ENCODE measurements at regions not wholly inside any gene's neighbourhood (a gene's known extent, or its start where the extent isn't known, plus 50 kb on each side); places are given as distances from the start of the nearest gene placed in this dataset.

DNA sequence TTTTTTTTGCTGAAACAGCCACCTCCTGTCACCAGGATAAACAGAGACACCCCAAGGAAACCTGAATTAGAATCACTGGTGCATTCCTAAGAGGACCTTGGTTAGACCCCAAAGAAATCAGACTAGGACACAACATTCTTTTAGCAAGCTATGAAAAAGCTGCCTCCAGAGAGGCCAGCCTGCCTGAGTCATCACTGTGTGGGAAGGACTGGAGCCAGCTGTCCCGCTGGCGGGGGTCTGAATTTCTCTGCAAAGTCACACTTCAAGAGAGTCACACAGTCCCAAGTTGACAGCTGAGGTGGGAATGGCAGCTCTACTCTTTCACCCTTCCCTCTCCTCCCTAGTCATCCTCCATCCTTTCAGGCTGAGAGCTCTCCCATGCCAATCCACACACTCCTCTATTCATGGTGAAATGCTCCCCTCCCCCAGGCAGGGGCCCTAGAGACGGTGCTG, 405.0 kb upstream of the POU3F1 start:
- H3K4me3 ChIP-seq (ENCODE audit: low read length), result no peak overlapping the region
- no peaks in the 10 kb centered on the region for H3K9me3 ChIP-seq (ENCODE audit: low read depth, low read length)
- H3K27me3 ChIP-seq (ENCODE audit: insufficient read depth, low read length), result peaks cover 2% of the 10 kb centered on the region
- no peaks in the 10 kb centered on the region for H3K4me1 ChIP-seq (ENCODE audit: insufficient read depth, low read length)

DNA sequence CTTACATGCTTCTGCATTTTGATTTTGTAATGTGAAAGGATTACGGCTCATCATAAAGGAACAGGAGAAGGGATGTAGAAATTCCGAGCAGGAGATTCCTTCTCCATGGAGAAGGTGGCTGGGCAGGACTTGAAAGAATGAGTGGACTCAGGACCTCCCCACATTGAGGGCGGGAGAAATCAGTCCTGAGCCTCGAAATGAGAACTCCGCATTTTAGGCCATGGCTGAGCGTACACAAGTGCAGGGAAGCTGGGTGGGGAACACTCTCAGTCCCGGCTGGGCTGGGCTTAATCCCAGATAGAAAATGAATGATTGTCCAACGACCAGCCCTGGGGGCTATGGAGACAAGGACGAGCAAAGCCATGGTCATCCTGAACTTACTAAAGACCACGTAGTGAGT, 402.3 kb upstream of the POU3F1 start:
- Histone ChIP-seq H3K9me3 (ENCODE audit: low read depth, low read length) (no peaks in the 10 kb centered on the region), H3K4me3 (ENCODE audit: low read length) (no peak overlapping the region), H3K27me3 (ENCODE audit: insufficient read depth, low read length) (peaks cover 2% of the 10 kb centered on the region), H3K4me1 (ENCODE audit: insufficient read depth, low read length) (no peaks in the 10 kb centered on the region)

DNA sequence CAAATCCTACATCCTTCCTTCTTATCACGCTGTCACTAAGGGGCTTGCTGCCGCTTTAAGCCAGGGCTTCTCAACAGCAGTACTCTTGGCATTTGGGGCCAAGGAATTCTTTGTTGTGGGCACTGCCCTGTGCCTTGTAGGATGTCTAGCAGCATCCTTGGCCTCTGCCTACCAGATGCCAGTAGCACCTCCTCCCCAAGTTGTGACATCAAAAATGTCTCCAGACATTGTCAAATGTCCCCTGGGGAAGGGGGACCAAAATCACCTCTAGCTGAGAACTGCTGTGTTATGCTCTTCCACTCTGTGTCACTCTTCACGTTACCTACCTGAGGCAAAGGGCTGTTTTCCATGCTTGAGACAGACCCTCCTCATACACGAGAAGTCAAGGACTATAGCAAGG, 400.3 kb upstream of the POU3F1 start:
- Histone ChIP-seq H3K4me3 (ENCODE audit: low read length) (no peak overlapping the region), H3K27me3 (ENCODE audit: insufficient read depth, low read length) (peaks cover 2% of the 10 kb centered on the region), H3K9me3 (ENCODE audit: low read depth, low read length) (no peaks in the 10 kb centered on the region), H3K4me1 (ENCODE audit: insufficient read depth, low read length) (no peaks in the 10 kb centered on the region)

DNA sequence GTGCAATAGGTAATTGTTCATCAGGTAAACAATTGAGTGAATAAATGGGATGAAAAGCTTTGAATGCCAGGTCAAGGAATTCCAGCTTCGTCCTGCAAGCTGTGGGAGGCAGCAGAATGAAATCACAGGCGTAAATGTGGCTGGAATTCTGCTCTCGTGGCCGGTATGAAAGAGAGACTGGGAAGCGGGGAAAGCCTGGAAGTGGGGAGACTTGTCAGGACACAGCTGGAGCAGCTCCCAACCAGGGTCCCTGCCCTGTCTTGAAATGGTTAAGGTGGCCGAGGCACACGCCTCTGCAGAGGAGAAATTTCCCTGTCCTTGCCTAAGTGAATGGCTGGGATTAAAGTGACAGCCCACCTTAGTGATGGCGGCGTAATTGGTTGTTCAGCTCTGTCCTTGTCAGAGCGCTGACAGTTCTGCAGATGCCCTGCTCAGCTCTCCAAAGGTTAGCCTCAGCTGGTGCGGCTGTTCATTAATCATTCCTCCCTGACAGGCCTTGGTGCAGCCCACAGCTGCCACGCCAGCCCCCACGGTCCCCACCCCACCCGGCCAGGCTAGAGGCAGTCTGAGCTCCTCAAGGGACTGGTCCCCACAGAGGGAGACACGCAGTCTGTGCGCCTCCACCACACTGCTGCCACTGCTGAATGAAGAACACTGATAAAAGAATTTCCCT, 398.3 kb upstream of the POU3F1 start:
- Histone ChIP-seq H3K9me3 (ENCODE audit: low read depth, low read length) (peaks cover 13% of the 10 kb centered on the region), H3K4me1 (ENCODE audit: insufficient read depth, low read length) (no peaks in the 10 kb centered on the region)

DNA sequence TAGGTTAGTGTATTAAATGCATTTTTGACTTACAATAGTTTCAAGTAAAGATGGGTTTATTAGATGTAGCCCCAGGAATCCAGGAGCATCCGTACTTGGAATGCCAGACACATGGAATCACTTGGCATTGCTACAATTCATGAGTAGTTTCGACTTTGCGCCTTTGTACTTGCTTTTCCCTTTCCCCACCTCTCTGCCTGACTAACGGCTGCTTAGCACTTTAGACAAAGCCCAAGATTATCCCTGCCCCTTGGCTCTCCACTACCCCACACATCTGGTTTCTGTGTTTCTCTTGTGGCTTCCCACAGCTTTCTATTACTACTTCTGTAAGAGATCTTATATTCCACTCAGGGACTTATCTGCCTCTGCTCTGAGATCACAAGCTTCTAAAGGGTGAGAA, 397.7 kb upstream of the POU3F1 start:
- Histone ChIP-seq H3K27me3 (ENCODE audit: insufficient read depth, low read length) (peaks cover 10% of the 10 kb centered on the region), H3K9me3 (ENCODE audit: low read depth, low read length) (peaks cover 13% of the 10 kb centered on the region), H3K4me3 (ENCODE audit: low read length) (no peak overlapping the region), H3K4me1 (ENCODE audit: insufficient read depth, low read length) (no peaks in the 10 kb centered on the region)

More for the DNA sequence above, 398.3 kb upstream of the POU3F1 start:
- Histone ChIP-seq H3K27me3 (ENCODE audit: insufficient read depth, low read length) (peaks cover 7% of the 10 kb centered on the region), H3K4me3 (ENCODE audit: low read length) (no peak overlapping the region)

DNA sequence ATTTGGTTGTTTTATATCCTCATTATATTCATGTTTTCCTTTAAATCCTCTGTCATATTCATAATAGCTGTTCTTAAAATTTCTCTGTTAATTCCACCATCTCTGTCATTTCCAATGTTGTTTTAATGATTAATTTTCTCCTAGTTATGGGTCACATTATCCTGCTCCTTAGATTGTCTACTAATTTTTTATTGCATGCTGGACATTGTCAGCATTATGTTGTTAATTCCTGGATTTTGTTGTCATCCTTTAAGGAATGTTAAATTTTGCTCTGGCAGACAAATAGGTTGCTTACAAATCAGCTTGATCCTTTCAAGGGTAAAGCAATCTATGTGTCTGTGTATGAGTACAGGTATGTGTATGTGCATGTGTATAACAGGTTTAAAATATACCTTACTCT, 393.8 kb upstream of the POU3F1 start:
- peaks cover 13% of the 10 kb centered on the region for H3K9me3 ChIP-seq (ENCODE audit: low read depth, low read length)
- H3K4me3 ChIP-seq (ENCODE audit: low read length), result no peak overlapping the region

GRCh38 chr1:38436749-38437148, 390.2 kb upstream of the POU3F1 start:
- H3K27me3 ChIP-seq (ENCODE audit: insufficient read depth, low read length), result peaks cover 10% of the 10 kb centered on the region
- H3K9me3 ChIP-seq (ENCODE audit: low read depth, low read length), result peaks cover 13% of the 10 kb centered on the region
- H3K4me1 ChIP-seq (ENCODE audit: insufficient read depth, low read length), result no peaks in the 10 kb centered on the region
- no peak overlapping the region for H3K4me3 ChIP-seq (ENCODE audit: low read length)

More for the DNA sequence above, 393.8 kb upstream of the POU3F1 start:
- no peaks in the 10 kb centered on the region for H3K4me1 ChIP-seq (ENCODE audit: insufficient read depth, low read length)
- H3K27me3 ChIP-seq (ENCODE audit: insufficient read depth, low read length), result peaks cover 10% of the 10 kb centered on the region

DNA sequence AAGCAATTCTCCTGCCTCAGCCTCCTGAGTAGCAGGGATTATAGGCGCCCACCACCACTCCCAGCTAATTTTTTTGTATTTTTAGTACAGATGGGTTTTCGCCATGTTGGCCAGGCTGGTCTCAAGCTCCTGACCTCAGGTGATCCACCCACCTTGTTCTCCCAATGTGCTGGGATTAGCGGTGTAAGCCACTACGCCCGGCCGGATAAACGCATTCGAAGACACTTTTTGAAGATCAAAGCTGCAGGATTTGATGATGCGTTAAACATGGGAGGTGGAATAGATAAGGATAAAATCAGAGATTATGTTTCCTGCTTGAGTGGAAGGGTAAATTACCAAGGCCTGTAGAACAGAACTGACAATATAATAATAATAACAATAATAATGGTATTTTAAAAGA, 389.4 kb upstream of the POU3F1 start:
- Histone ChIP-seq H3K27me3 (ENCODE audit: insufficient read depth, low read length) (peaks cover 10% of the 10 kb centered on the region), H3K4me3 (ENCODE audit: low read length) (no peak overlapping the region), H3K4me1 (ENCODE audit: insufficient read depth, low read length) (no peaks in the 10 kb centered on the region), H3K9me3 (ENCODE audit: low read depth, low read length) (peaks cover 9% of the 10 kb centered on the region)

GRCh38 chr1:38433084-38433722, 386.6 kb upstream of the POU3F1 start:
- H3K27me3 ChIP-seq (ENCODE audit: insufficient read depth, low read length), result no peaks in the 10 kb centered on the region
- H3K9me3 ChIP-seq (ENCODE audit: low read depth, low read length), result no peaks in the 10 kb centered on the region
- no peak overlapping the region for H3K4me3 ChIP-seq (ENCODE audit: low read length)
- H3K4me1 ChIP-seq (ENCODE audit: insufficient read depth, low read length), result no peaks in the 10 kb centered on the region

- Histone ChIP-seq H3K27me3 (ENCODE audit: insufficient read depth, low read length) (no peaks in the 10 kb centered on the region), H3K4me1 (ENCODE audit: insufficient read depth, low read length) (no peaks in the 10 kb centered on the region), H3K9me3 (ENCODE audit: low read depth, low read length) (no peaks in the 10 kb centered on the region), H3K4me3 (ENCODE audit: low read length) (no peak overlapping the region)
Observed at GRCh38 chr1:38431535-38432376, 385.2 kb upstream of the POU3F1 start.

GRCh38 chr1:38430949-38431348, 384.4 kb upstream of the POU3F1 start:
- no peaks in the 10 kb centered on the region for H3K9me3 ChIP-seq (ENCODE audit: low read depth, low read length)
- H3K27me3 ChIP-seq (ENCODE audit: insufficient read depth, low read length), result no peaks in the 10 kb centered on the region
- no peak overlapping the region for H3K4me3 ChIP-seq (ENCODE audit: low read length)
- no peaks in the 10 kb centered on the region for H3K4me1 ChIP-seq (ENCODE audit: insufficient read depth, low read length)

DNA sequence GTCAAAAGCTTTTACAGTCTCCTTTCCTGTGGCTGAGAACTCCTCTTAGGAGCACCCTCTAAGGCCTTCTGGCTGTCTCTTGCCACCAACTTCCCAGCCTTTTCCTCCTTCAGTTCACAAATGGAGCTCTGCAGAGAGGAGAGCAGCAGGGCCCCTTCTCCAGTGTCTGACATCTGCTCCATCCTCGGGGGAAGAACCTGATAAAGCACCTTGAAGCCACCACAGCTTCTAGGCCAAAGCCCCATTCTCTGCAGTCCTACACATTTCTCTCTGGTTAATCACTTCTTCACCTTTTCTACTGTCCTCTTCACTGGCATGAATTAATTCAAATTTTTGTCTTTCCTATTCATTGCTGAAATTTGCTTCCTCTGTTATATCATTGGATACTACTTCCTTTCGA, 378.1 kb upstream of the POU3F1 start:
- no peak overlapping the region for H3K4me3 ChIP-seq (ENCODE audit: low read length)
- no peaks in the 10 kb centered on the region for H3K27me3 ChIP-seq (ENCODE audit: insufficient read depth, low read length)
- H3K9me3 ChIP-seq (ENCODE audit: low read depth, low read length), result no peaks in the 10 kb centered on the region
- no peaks in the 10 kb centered on the region for H3K4me1 ChIP-seq (ENCODE audit: insufficient read depth, low read length)

- H3K4me3 ChIP-seq (ENCODE audit: low read length), result no peak overlapping the region
- H3K4me1 ChIP-seq (ENCODE audit: insufficient read depth, low read length), result no peaks in the 10 kb centered on the region
- no peaks in the 10 kb centered on the region for H3K9me3 ChIP-seq (ENCODE audit: low read depth, low read length)
- no peaks in the 10 kb centered on the region for H3K27me3 ChIP-seq (ENCODE audit: insufficient read depth, low read length)
Observed at GRCh38 chr1:38420666-38421065, 374.1 kb upstream of the POU3F1 start.

DNA sequence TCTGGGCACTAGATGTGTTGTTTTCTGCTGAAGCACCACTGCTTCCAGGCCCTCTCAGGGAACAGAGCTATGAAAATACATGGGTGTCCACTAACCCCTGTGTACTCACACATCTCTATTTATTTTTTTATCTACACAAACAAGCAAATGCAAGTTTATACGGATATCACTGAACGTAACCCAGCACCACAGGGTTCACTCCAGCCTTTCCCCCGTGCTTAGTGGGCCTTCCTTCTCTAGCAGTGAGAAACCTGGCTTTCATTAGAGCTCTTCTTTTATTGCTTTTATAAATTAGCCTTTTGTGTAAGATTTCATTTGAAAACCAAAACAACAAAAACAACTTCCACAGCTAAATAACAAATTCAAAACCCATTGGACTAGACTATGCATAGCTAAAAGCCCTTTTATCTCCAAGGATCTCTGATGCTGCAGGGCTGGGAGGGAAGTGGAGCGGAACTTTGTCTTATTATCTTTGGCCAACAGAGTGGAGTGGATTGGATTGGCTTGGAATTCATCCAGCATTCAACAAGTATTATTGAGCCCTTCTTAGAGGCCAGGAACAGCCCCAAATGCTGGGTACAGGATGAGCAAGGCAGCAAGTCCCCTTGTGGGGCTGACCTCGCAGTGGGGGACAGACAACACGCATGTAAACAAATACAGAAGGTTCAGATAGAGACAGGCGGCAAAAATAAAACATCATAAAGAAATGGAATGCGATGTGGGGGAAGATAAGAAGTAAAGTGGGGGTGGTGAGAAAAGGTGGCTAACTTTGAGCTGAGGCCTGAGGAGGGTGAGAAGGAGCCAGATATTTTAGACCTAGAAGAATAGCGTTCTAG, 371.8 kb upstream of the POU3F1 start:
- Histone ChIP-seq H3K4me3 (ENCODE audit: low read length) (no peak overlapping the region), H3K27me3 (ENCODE audit: insufficient read depth, low read length) (no peaks in the 10 kb centered on the region), H3K9me3 (ENCODE audit: low read depth, low read length) (peaks cover 5% of the 10 kb centered on the region), H3K4me1 (ENCODE audit: insufficient read depth, low read length) (no peaks in the 10 kb centered on the region)

- H3K4me1 ChIP-seq (ENCODE audit: insufficient read depth, low read length), result no peaks in the 10 kb centered on the region
- H3K4me3 ChIP-seq (ENCODE audit: low read length), result no peak overlapping the region
- H3K27me3 ChIP-seq (ENCODE audit: insufficient read depth, low read length), result peaks cover 13% of the 10 kb centered on the region
- H3K9me3 ChIP-seq (ENCODE audit: low read depth, low read length), result peaks cover 5% of the 10 kb centered on the region
Observed at GRCh38 chr1:38403667-38404066, 357.1 kb upstream of the POU3F1 start.
